ENCODE measurements at regions not wholly inside any gene's neighbourhood (a gene's known extent, or its start where the extent isn't known, plus 50 kb on each side); places are given as distances from the start of the nearest gene placed in this dataset.

GRCh38 chrX:74251006-74251930, 52.7 kb upstream of the ZCCHC13 start:
- TF ChIP-seq CTCF (IDR thresholded peaks at IDR 0.05) = no peak
- TF ChIP-seq POLR2A (IDR thresholded peaks at IDR 0.05) = no peak
- TF ChIP-seq POLR2AphosphoS5 (IDR thresholded peaks at IDR 0.05; ENCODE audit: insufficient read depth in 1 of 2, low read depth in 1 of 2) = no peak
